Colon (tissue), 2 donors: ENCODE measurements at regions not wholly inside any gene's neighbourhood (a gene's known extent, or its start where the extent isn't known, plus 50 kb on each side); places are given as distances from the start of the nearest gene placed in this dataset.

ENCODE experiments used
- FAIRE-seq: peaks from 2 replicates; lab custom pipeline; 2012; peaks lifted over from hg19 to GRCh38; lab: Jason Lieb, UNC
- donor health status: control.
- donor health status: control.

DNA sequence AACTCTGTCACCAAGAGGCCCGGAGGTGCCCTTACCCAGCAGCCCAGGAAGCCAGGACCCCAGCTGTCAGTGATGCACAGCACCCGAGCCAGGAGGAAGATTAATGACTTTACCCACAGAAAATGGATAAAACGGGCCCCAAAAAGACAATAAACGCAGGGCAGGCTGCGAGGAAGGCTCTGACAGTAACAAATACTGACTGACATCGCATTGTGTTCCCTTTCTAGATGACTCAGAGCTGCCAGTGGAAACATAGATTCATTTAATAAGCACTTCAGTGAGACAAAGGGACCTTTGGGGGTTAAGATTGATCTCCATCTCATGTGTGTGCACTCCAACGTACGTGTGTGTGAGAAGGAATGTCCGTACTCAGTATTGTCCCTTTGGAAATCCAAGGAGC is 225.3 kb upstream of the PPP2R3A start:
- FAIRE-seq: no peak

GRCh38 chr3:135740751-135741150 is 224.8 kb upstream of the PPP2R3A start:
- no peak for FAIRE-seq

DNA sequence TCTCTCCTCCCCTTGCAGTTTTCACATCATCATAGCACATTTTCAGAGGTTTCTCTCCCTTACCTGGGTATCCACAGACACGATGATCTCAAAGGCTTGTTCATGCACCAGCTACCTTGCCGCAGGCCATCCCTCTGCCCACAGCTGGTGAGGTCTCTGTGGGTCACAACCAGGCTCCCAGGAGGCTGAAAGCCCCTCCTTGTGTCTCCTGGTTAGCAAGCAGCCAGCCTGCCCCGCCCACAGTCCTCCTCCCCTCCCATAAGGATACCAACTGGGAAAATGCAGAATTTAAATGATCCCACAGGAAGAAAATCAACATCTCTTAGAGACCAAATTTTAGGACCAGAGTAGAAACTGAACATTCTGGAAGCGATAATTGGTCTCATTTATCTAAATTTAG is 213.5 kb upstream of the PPP2R3A start:
- no peak for FAIRE-seq

DNA sequence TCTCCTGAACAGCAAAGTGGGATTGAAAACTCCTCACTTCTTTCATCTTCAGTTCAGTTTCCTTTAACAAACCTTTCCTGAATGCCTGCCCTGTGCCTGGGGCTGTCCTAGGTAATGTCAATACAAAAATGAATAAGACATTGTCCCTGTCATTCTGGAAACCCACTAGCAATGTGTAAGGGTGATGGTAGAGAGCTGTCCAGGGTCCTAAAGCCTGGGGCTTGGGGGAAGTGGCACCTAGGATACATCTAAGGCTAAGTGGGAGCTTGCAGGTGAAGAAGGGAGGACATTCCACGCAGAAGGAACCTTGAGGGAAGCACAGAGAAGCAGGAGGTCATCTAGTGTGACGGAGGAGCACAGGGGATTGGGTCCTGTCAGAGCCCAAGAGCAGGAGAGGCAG is 212.7 kb upstream of the PPP2R3A start:
- FAIRE-seq: no peak

GRCh38 chr3:135753506-135753905 is 212.0 kb upstream of the PPP2R3A start:
- FAIRE-seq: no peak

- FAIRE-seq: no peak
Measured at GRCh38 chr3:135755330-135756105, 210.0 kb upstream of the PPP2R3A start.

DNA sequence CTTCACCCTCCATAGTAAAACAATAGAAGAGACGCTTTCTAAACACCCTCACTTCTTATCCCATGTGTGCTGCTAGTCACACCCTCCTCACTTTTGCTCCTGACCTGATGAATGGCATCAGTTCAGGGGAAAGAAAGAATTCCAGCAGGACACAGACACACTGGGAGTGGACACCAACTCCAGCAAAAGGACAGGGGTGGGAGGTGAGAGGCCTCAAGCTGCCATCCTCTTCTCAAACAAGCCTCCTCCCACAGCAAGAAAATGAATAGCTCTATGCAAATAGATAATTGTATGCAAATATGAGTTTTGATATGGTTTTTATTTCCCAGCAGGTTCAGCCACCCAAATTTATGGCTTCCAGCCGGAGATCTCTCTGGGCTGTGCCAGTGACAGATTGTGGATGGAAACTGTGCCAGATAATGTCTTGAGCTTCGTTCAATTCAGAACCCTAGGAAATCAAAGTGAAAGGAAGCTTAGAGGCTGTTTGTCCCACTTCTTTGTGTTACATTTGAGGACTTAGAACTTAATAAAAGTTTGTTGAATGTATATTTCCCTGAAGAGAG is 209.3 kb upstream of the PPP2R3A start:
- FAIRE-seq: no peak

GRCh38 chr3:135757421-135757820 is 208.1 kb upstream of the PPP2R3A start:
- no peak for FAIRE-seq

GRCh38 chr3:135758961-135759360 is 206.6 kb upstream of the PPP2R3A start:
- no peak for FAIRE-seq

- FAIRE-seq: no peak
Measured at GRCh38 chr3:135759651-135760050, 205.9 kb upstream of the PPP2R3A start.

DNA sequence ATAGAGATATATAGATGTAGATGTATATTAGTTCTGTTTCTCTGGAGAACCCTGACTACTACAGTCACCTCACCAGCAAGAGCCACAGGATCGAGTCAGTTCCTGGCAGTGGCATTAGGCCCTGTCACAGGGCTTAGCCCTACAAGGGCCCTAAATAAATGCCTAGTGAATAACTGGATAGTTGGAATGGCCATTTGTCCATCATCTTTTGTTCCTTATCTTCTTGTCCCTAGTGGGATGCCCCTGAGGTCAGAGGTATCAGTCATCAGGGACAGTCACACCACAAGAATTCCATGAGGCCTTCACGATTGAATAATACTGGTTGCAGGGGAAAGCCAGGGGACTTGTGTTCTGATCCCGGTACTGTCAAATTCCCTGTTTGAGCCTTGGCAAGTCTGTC is 204.9 kb upstream of the PPP2R3A start:
- no peak for FAIRE-seq

DNA sequence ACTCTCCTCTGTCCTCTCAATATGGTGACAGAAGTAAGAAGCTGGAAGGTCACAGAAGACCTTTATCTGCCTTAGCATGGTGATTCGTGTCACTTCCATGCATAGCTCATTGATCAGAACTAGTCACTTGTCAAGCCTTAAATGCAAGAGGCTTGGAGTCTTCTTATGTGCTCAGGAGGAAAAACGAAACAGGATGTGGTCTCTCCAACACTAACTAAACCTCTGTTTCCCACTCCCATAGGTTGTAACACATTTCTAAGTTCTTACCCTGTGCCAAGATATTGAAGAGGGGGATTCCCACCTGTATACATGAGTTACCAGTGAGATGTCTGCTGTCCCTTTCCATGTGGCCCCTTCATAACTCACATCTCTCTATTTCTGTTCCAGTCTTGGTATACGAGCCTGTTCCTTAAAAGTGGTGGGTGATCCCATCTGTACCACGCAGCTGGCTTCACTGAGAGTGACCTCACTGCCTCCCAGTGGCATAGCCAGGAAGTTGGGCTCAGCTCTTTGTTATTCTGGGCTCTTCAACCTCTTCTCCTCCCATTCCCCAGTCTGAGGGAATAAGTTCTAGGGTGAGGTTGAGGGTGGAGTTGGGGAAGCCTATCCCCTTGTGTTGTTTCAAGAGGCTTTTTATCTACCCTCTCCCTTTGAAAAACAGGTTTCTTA is 203.2 kb upstream of the PPP2R3A start:
- no peak for FAIRE-seq

- no peak for FAIRE-seq
Measured at GRCh38 chr3:135766115-135766514, 199.4 kb upstream of the PPP2R3A start.

DNA sequence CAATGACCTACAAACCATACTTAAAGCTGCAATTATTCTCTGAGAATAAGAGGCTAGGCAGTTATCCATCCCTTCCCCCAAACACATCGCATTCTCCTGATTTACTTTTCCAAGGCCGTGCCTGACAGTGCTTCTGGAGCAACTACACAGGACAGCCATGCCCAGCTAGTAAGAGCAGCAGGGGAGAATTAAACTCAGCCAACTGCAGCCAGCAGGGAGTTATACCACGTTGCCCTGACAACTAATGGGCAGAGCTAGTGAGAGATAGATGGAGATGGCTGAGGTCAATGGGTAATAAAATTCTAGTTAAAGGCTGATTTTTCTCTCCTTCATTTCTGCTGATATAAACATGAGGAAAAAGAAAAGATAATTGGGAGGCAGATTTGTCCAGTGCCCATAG is 193.8 kb upstream of the PPP2R3A start:
- FAIRE-seq: no peak

GRCh38 chr3:135779024-135779423 is 186.5 kb upstream of the PPP2R3A start:
- FAIRE-seq: no peak

DNA sequence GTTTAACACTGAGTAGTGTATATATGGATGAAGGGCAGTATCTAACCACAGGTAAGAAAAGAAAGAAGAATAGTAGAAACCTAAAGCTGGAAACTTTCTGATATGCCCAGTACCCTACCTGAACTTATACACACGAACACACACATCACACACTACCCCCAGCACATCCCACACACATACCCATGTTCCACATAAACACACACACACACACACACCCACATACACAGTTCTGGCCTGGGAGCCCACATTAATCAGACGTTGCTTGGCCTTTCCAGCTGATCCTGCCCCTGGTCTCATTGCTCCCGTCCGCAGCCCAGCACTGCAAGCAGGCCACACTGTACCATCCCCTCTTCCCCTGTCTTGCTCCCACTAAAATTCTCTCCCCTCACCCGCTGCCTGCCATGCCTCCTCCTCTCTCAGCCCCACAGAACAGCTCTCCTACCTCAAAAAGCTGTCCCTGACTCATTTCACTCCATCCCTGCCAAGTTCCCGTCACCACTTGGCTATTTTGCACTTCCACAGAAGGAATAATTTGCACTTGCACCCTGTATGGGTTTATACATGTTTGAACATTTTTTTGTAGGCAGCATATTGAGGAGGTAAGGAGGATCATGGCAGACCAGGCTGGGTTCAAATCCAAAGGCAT is 185.8 kb upstream of the PPP2R3A start:
- FAIRE-seq: no peak

- FAIRE-seq: no peak
Measured at GRCh38 chr3:135781026-135781815, 184.3 kb upstream of the PPP2R3A start.

DNA sequence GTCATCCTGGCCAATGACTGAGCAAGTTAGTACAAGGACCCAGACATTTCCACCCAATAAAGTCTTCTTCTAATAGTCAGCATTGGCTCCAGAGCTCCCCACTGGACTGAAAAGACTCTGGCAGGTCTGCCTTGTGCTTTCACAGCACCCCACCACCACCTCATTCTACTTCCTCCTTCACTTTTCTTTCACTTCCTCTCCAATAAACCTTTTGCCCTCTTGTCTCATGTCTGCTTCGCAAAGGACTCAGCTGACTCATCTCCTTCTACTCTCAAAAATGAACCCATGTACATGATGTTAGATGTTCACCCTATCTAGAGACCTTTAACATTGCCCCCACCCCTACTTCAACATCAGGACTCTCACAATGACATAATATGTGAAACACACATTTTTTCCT is 181.0 kb upstream of the PPP2R3A start:
- no peak for FAIRE-seq

- FAIRE-seq: no peak
Measured at GRCh38 chr3:135788146-135788545, 177.4 kb upstream of the PPP2R3A start.

GRCh38 chr3:135788978-135789377 is 176.6 kb upstream of the PPP2R3A start:
- no peak for FAIRE-seq

GRCh38 chr3:135792174-135792573 is 173.4 kb upstream of the PPP2R3A start:
- no peak for FAIRE-seq

GRCh38 chr3:135792858-135793475 is 172.6 kb upstream of the PPP2R3A start:
- FAIRE-seq: no peak
